Astrocyte of the spinal cord (primary cell): ENCODE measurements at regions not wholly inside any gene's neighbourhood (a gene's known extent, or its start where the extent isn't known, plus 50 kb on each side); places are given as distances from the start of the nearest gene placed in this dataset.

ENCODE experiments used
- DNase-seq: peaks from one replicate; pipeline ENCODE4 v3.0.0; 2011; ENCODE audit warnings: low read depth, low spot score
- H3K4me3 ChIP-seq: 2 replicates; pipeline ENCODE4 v1.5.1; 2011; ENCODE audit warnings: low read depth, mild to moderate bottlenecking, low read length, moderate library complexity
- CTCF ChIP-seq: IDR thresholded peaks from 2 replicates; pipeline ENCODE4 v1.5.1; 2012; ENCODE audit warnings: low read depth, mild to moderate bottlenecking, low read length, inconsistent platforms
- in situ Hi-C: cut with HindIII; loops from 2 replicates; pipeline ENCODE4 v1.10.0; 2017; ENCODE audit warnings: low sequenced_read_pairs

- no peak overlapping the region for H3K4me3 ChIP-seq
- in situ Hi-C loops: no loop called here
- no peak for DNase-seq
- no peak for TF ChIP-seq CTCF
Measured at GRCh38 chrX:69309074-69309792, 144.0 kb upstream of the PJA1 start.

GRCh38 chrX:69307756-69308155 is 142.5 kb upstream of the PJA1 start:
- in situ Hi-C loops: no loop called here
- no peak for TF ChIP-seq CTCF
- H3K4me3 ChIP-seq: no peak overlapping the region
- DNase-seq: no peak

- no peak for DNase-seq
- no peak for TF ChIP-seq CTCF
- no peak overlapping the region for H3K4me3 ChIP-seq
- in situ Hi-C loops: no loop called here
Measured at GRCh38 chrX:69307029-69307428, 141.8 kb upstream of the PJA1 start.

GRCh38 chrX:69306063-69306404 is 140.8 kb upstream of the PJA1 start:
- no peak for TF ChIP-seq CTCF
- in situ Hi-C loops: no loop called here
- DNase-seq: no peak
- H3K4me3 ChIP-seq: no peak overlapping the region

GRCh38 chrX:69305333-69306062 is 140.2 kb upstream of the PJA1 start:
- in situ Hi-C loops: no loop called here
- DNase-seq: no peak
- no peak overlapping the region for H3K4me3 ChIP-seq
- TF ChIP-seq CTCF: no peak

GRCh38 chrX:69303231-69303630 is 138.0 kb upstream of the PJA1 start:
- TF ChIP-seq CTCF: no peak

More at GRCh38 chrX:69303231-69303630, 138.0 kb upstream of the PJA1 start:
- DNase-seq: no peak
- no peak overlapping the region for H3K4me3 ChIP-seq
- in situ Hi-C loops: no loop called here
